SK-N-MC (cell line): ENCODE measurements at regions not wholly inside any gene's neighbourhood (a gene's known extent, or its start where the extent isn't known, plus 50 kb on each side); places are given as distances from the start of the nearest gene placed in this dataset.

Experiments
- EZH2 ChIP-seq: fragments of 200-600 bp; sonication (generic); IDR thresholded peaks from one replicate; pipeline ENCODE4 v1.6.1; 2017; ENCODE audit warnings: antibody characterized with exemption
- FOXP2 ChIP-seq: optimal IDR thresholded peaks from 2 replicates; pipeline ENCODE3; 2011; ENCODE audit warnings: mild to moderate bottlenecking, moderate library complexity; ENCODE audit not compliant: insufficient read depth; ENCODE audit errors: extremely low read length, control extremely low read depth
- POLR2AphosphoS5 ChIP-seq: IDR thresholded peaks from 2 replicates; pipeline ENCODE4 v1.6.1; 2012; ENCODE audit warnings: mild to moderate bottlenecking, low read depth, low read length, borderline replicate concordance

GRCh38 chr6:121879149-121879548 is 443.7 kb downstream of the GJA1 start:
- TF ChIP-seq POLR2AphosphoS5 (no peak), EZH2 (no peak), FOXP2 (no peak)
